Liver (tissue), 8 donors: ENCODE measurements at regions not wholly inside any gene's neighbourhood (a gene's known extent, or its start where the extent isn't known, plus 50 kb on each side); places are given as distances from the start of the nearest gene placed in this dataset.

Source experiments
- DNase-seq: peaks from one replicate; pipeline ENCODE4 v3.0.0-alpha.2; 2017; ENCODE audit warnings: low spot score
- H3K27ac ChIP-seq, 2 donors: one replicate each; pipeline ENCODE4 v1.7.0; 2013; ENCODE audit warnings: inconsistent platforms in 2 of 2, low read length in 2 of 2, control low read depth in 1 of 2, low read depth in 1 of 2, mild to moderate bottlenecking in 1 of 2
- H3K27me3 ChIP-seq, 4 donors: one replicate each; pipeline versions ENCODE4 v1.6.1 to v1.7.0; 2013; ENCODE audit warnings: low read length in 3 of 4, inconsistent platforms in 1 of 4, mild to moderate bottlenecking in 1 of 4, moderate library complexity in 1 of 4; ENCODE audit not compliant: control insufficient read depth in 4 of 4, insufficient read depth in 4 of 4
- H3K36me3 ChIP-seq, 4 donors: one replicate each; pipeline versions ENCODE4 v1.6.1 to v1.7.0; 2013; ENCODE audit warnings: low read length in 3 of 4, mild to moderate bottlenecking in 3 of 4, low read depth in 1 of 4, moderate library complexity in 1 of 4; ENCODE audit not compliant: control insufficient read depth in 4 of 4, insufficient read depth in 3 of 4
- H3K4me1 ChIP-seq, 4 donors: one replicate each; pipeline versions ENCODE4 v1.6.1 to v1.7.0; 2013; ENCODE audit warnings: low read length in 3 of 4, mild to moderate bottlenecking in 3 of 4, moderate library complexity in 1 of 4; ENCODE audit not compliant: control insufficient read depth in 4 of 4, insufficient read depth in 4 of 4
- H3K4me3 ChIP-seq, 3 donors: one replicate each; pipeline versions ENCODE4 v1.6.1 to v1.7.0; 2013; ENCODE audit warnings: low read length in 3 of 3, control low read depth in 1 of 3, low read depth in 1 of 3, mild to moderate bottlenecking in 1 of 3
- H3K9ac ChIP-seq, 2 donors: one replicate each; pipeline ENCODE4 v1.7.0; 2013; ENCODE audit warnings: low read length in 2 of 2, mild to moderate bottlenecking in 2 of 2, moderate library complexity in 2 of 2, control low read depth in 1 of 2, low read depth in 1 of 2
- H3K9me3 ChIP-seq, 4 donors: one replicate each; pipeline versions ENCODE4 v1.6.1 to v1.7.0; 2013; ENCODE audit warnings: low read length in 3 of 4; ENCODE audit not compliant: control insufficient read depth in 4 of 4
- EGR1 ChIP-seq, 2 donors: IDR thresholded peaks; 2 replicates each; pipeline ENCODE4 v1.6.1; 2016 to 2018; ENCODE audit warnings: antibody characterized with exemption in 2 of 2, low read depth in 2 of 2
- FOXA1 ChIP-seq: IDR thresholded peaks from 2 replicates; pipeline ENCODE4 v1.6.1; 2016; ENCODE audit warnings: antibody characterized with exemption
- FOXA2 ChIP-seq: IDR thresholded peaks from 2 replicates; pipeline ENCODE4 v1.6.1; 2016; ENCODE audit warnings: antibody characterized with exemption
- HNF4A ChIP-seq, 2 donors: conservative IDR thresholded peaks; 2 replicates each; pipeline ENCODE4 v1.6.1; 2016; ENCODE audit warnings: antibody characterized with exemption in 2 of 2, mild to moderate bottlenecking in 2 of 2
- HNF4G ChIP-seq: IDR thresholded peaks from 2 replicates; pipeline ENCODE4 v1.6.1; 2016; ENCODE audit warnings: antibody characterized with exemption
- JUND ChIP-seq, 2 donors: IDR thresholded peaks; 2 replicates each; pipeline ENCODE4 v1.6.1; 2016; ENCODE audit warnings: antibody characterized with exemption in 2 of 2
- NR2F2 ChIP-seq: IDR thresholded peaks from 2 replicates; pipeline ENCODE4 v1.6.1; 2016; ENCODE audit warnings: antibody characterized with exemption
- RAD21 ChIP-seq, 2 donors: IDR thresholded peaks; 2 replicates each; pipeline ENCODE4 v1.6.1; 2016; ENCODE audit warnings: antibody characterized with exemption in 2 of 2, mild to moderate bottlenecking in 2 of 2
- RXRA ChIP-seq, 2 donors: IDR thresholded peaks; 2 replicates each; pipeline ENCODE4 v1.6.1; 2017 to 2018; ENCODE audit warnings: antibody characterized with exemption in 2 of 2, mild to moderate bottlenecking in 1 of 2
- SP1 ChIP-seq: IDR thresholded peaks from 2 replicates; pipeline ENCODE4 v1.6.1; 2018; ENCODE audit warnings: antibody characterized with exemption, mild to moderate bottlenecking
- TAF1 ChIP-seq: conservative IDR thresholded peaks from 2 replicates; pipeline ENCODE4 v1.6.1; 2016; ENCODE audit warnings: antibody characterized with exemption, mild to moderate bottlenecking
- YY1 ChIP-seq: IDR thresholded peaks from 2 replicates; pipeline ENCODE4 v1.6.1; 2016; ENCODE audit warnings: antibody characterized with exemption, mild to moderate bottlenecking
- WGBS: extraction: QIAGEN DNeasy Blood & Tissue Kit; methylation state at CpG from one replicate; pipeline ENCODE4 v1.1.7; 2013; 5-methylcytosine and 5-hydroxymethylcytosine counted together
- TF ChIP-seq, protein P1 (sequence below): fragments of 150-350 bp; IDR thresholded peaks from 2 replicates; pipeline ENCODE4 v1.5.1; 2017; ENCODE audit warnings: improper control_type of control experiment, low read depth, low read length; ENCODE audit not compliant: missing input control
- TF ChIP-seq, protein P2 (sequence below): IDR thresholded peaks from 2 replicates; pipeline ENCODE4 v1.6.1; 2016; ENCODE audit warnings: antibody characterized with exemption
- TF ChIP-seq, protein P3 (sequence below): IDR thresholded peaks from 2 replicates; pipeline ENCODE4 v1.6.1; 2016; ENCODE audit warnings: antibody characterized with exemption
- TF ChIP-seq, protein P4 (sequence below): IDR thresholded peaks from 2 replicates; pipeline ENCODE4 v1.6.1; 2016; ENCODE audit warnings: antibody characterized with exemption, mild to moderate bottlenecking
- TF ChIP-seq, protein P5 (sequence below): IDR thresholded peaks from 2 replicates; pipeline ENCODE4 v1.6.1; 2016; ENCODE audit warnings: antibody characterized with exemption
- donor health status: healthy.
- donor health status: healthy.
- donor health status: healthy.
- donor health status: healthy.
- donor health status: healthy.

DNA sequence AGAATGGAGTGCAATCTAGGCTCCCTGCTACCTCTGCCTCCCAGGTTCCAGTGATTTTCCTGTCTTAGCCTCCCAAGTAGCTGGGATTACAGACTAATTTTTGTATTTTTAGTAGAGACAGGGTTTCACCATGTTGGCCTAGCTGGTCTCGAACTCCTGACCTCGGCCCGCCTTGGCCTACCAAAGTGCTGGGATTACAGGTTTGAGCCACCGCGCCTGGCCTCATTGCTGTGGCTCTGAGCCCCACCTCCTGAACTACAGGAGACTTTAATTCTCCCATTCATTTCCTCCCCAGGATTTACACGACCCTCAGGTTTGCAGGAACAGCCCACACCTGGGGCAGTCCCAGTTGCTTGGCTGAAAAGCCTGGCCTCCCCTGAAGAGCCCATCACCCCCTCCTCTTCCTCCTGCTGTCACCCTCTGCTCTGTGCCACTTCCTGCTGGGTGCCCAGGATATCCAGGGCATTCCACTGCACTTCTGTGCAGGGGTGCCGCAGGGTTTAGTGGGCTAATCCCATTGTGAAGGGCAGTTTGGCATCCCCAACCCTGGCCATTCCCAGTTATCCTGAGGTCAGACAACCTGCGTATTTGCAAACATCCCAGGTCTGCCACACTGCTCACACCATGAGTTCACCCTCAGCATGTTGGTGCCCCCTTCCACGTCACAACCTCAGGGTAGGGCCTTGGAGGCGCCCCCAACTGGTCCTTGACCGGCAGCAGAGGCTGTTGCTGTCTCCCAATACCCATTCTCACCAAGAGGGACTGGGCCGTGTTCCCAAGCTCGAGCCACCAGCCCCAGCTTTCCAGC lies 265.0 kb upstream of the IRX4 start:
- peaks cover 0 to 4% (median 0%) of the 10 kb centered on the region in 4 donors for H3K27me3 ChIP-seq
- no peak for DNase-seq
- TF ChIP-seq, protein P1, sequence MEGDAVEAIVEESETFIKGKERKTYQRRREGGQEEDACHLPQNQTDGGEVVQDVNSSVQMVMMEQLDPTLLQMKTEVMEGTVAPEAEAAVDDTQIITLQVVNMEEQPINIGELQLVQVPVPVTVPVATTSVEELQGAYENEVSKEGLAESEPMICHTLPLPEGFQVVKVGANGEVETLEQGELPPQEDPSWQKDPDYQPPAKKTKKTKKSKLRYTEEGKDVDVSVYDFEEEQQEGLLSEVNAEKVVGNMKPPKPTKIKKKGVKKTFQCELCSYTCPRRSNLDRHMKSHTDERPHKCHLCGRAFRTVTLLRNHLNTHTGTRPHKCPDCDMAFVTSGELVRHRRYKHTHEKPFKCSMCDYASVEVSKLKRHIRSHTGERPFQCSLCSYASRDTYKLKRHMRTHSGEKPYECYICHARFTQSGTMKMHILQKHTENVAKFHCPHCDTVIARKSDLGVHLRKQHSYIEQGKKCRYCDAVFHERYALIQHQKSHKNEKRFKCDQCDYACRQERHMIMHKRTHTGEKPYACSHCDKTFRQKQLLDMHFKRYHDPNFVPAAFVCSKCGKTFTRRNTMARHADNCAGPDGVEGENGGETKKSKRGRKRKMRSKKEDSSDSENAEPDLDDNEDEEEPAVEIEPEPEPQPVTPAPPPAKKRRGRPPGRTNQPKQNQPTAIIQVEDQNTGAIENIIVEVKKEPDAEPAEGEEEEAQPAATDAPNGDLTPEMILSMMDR: no peak
- TF ChIP-seq JUND (IDR thresholded peaks at IDR 0.05) (no peak), NR2F2 (no peak), SP1 (no peak), FOXA1 (no peak), TAF1 (no peak), RXRA (IDR thresholded peaks at IDR 0.05) (no peak), RAD21 (IDR thresholded peaks at IDR 0.05) (no peak), YY1 (no peak), EGR1 (IDR thresholded peaks at IDR 0.05; ENCODE audit: low read depth in 2 of 2) (no peak), HNF4G (no peak), FOXA2 (no peak), HNF4A (conservative IDR thresholded peaks at IDR 0.05) (no peak)
- TF ChIP-seq, protein P2, sequence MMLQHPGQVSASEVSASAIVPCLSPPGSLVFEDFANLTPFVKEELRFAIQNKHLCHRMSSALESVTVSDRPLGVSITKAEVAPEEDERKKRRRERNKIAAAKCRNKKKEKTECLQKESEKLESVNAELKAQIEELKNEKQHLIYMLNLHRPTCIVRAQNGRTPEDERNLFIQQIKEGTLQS: no peak
- TF ChIP-seq, protein P3, sequence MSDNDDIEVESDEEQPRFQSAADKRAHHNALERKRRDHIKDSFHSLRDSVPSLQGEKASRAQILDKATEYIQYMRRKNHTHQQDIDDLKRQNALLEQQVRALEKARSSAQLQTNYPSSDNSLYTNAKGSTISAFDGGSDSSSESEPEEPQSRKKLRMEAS: no peak
- TF ChIP-seq, protein P4, sequence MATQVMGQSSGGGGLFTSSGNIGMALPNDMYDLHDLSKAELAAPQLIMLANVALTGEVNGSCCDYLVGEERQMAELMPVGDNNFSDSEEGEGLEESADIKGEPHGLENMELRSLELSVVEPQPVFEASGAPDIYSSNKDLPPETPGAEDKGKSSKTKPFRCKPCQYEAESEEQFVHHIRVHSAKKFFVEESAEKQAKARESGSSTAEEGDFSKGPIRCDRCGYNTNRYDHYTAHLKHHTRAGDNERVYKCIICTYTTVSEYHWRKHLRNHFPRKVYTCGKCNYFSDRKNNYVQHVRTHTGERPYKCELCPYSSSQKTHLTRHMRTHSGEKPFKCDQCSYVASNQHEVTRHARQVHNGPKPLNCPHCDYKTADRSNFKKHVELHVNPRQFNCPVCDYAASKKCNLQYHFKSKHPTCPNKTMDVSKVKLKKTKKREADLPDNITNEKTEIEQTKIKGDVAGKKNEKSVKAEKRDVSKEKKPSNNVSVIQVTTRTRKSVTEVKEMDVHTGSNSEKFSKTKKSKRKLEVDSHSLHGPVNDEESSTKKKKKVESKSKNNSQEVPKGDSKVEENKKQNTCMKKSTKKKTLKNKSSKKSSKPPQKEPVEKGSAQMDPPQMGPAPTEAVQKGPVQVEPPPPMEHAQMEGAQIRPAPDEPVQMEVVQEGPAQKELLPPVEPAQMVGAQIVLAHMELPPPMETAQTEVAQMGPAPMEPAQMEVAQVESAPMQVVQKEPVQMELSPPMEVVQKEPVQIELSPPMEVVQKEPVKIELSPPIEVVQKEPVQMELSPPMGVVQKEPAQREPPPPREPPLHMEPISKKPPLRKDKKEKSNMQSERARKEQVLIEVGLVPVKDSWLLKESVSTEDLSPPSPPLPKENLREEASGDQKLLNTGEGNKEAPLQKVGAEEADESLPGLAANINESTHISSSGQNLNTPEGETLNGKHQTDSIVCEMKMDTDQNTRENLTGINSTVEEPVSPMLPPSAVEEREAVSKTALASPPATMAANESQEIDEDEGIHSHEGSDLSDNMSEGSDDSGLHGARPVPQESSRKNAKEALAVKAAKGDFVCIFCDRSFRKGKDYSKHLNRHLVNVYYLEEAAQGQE: no peak
- TF ChIP-seq, protein P5, sequence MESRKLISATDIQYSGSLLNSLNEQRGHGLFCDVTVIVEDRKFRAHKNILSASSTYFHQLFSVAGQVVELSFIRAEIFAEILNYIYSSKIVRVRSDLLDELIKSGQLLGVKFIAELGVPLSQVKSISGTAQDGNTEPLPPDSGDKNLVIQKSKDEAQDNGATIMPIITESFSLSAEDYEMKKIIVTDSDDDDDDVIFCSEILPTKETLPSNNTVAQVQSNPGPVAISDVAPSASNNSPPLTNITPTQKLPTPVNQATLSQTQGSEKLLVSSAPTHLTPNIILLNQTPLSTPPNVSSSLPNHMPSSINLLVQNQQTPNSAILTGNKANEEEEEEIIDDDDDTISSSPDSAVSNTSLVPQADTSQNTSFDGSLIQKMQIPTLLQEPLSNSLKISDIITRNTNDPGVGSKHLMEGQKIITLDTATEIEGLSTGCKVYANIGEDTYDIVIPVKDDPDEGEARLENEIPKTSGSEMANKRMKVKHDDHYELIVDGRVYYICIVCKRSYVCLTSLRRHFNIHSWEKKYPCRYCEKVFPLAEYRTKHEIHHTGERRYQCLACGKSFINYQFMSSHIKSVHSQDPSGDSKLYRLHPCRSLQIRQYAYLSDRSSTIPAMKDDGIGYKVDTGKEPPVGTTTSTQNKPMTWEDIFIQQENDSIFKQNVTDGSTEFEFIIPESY: no peak

More for the DNA sequence above, 265.0 kb upstream of the IRX4 start:
- 77% methylated on average over 13 of the region's 13 CpGs for WGBS
- no peaks in the 10 kb centered on the region for H3K36me3 ChIP-seq
- no peak overlapping the region for H3K4me3 ChIP-seq
- H3K4me1 ChIP-seq: no peaks in the 10 kb centered on the region
- no peak overlapping the region for H3K27ac ChIP-seq
- H3K9me3 ChIP-seq: peaks cover 0 to 4% (median 0%) of the 10 kb centered on the region in 4 donors
- H3K9ac ChIP-seq: no peak overlapping the region
